Stimulated activated CD4-positive, alpha-beta T cell treated with anti-CD3 and anti-CD28 coated beads, TNF-alpha, amount 100 ng/mL, for 24 hours (primary cell): ENCODE measurements at regions not wholly inside any gene's neighbourhood (a gene's known extent, or its start where the extent isn't known, plus 50 kb on each side); places are given as distances from the start of the nearest gene placed in this dataset.
A peak's percentile ranks its signal among the peaks of the same experiment; 100 is the strongest.

Experiments
- DNase-seq, 3 experiments: peaks; one replicate each; pipeline ENCODE4 v3.0.0-alpha.2; 2020; ENCODE audit warnings: low read depth in 3 of 3

DNA sequence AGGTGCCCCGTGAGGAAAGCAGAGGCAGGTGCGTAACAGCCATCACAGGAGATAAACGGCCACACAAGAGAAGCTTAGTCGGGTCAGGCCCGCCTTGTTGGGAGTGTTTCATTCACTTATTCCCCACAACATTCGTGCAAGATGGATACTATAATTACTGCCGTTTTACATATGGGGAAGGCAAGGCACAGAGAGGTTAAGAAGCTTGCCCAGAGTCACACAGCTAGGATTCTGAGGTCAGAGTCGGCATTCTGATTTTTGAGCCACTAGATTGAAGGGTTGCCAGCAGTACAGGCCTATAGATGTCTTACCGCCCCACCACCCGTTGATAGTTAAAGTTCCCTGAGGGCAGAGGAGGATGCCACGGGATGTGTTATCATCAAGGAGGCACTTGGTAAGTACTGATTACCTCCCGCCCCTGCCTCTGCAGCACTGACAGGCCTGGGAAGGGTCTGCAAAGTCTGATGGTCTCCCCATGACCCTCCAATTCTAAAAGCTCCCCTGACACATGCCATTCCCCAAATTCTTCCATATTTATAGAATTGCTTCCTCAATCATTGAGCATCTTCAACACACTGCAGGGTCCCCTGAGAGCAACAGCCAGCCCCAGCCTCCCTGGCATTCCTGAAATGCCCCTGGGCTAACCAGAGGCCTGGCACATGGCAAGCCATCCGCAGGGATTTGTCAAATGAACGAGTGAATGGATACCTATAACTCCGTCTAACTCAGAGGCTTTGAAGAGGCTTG lies 74.7 kb upstream of the CLDN14 start:
- no peak for DNase-seq

DNA sequence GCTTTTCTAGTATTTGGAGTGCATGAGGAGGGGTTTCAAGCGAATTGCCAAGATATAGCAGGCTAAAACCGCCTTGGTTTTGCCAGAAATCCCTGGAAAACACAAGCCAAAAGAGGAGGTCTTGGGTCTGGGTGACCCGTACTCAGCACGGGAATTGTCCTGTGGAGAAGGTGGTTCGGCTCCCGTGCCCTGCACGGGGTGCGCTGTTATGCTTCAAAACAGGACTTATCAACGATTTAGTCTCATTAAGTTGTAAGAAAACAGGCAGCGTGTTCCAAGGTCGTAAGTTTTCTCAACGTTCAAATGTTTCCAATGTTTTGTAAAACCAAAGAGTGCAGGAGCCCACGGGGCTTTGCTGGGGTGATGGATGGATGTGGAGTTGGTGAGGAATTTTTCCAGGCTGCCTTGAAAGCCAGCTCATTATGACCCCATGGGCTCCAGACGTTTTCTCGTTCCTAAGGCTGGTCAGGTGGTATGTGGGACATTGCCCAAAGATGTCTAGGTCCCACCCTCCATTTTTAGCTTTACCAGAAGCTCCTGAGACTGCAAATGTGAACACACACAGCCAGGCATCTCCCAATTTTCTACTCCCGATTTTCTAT lies 75.4 kb upstream of the CLDN14 start:
- DNase-seq, result no peak

- no peak for DNase-seq
Measured at GRCh38 chr21:36557316-36557715, 77.4 kb upstream of the CLDN14 start.

GRCh38 chr21:36560933-36561575 lies 81.1 kb upstream of the CLDN14 start:
- DNase-seq, result no peak

DNA sequence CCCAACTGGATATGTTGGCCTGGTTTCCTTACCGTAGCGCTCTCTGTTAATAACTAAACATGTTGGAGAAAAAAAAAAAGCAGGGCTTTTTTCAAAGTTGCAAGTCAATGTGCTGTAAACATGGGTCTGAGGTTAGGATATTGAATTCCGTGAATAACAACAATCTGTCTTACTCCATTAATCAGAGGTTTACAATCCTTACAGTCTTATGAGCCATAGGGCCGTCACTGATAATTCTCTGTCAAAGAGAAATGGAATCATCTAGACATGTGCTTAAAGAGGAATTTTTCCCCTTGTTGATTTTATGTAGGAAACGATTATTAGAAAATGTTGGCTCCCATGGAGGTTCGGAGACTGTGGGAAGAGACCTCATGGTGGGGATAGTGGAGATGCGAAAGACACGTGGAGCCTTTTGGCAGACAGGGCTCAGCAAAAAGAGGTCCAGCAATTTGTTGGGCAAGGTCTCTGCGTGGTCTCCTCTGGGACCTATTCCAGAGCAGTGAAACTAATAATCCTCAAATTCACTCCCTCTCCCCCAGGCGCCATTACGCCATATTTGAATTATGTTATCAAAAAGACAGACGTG lies 83.5 kb upstream of the CLDN14 start:
- no peak for DNase-seq

DNA sequence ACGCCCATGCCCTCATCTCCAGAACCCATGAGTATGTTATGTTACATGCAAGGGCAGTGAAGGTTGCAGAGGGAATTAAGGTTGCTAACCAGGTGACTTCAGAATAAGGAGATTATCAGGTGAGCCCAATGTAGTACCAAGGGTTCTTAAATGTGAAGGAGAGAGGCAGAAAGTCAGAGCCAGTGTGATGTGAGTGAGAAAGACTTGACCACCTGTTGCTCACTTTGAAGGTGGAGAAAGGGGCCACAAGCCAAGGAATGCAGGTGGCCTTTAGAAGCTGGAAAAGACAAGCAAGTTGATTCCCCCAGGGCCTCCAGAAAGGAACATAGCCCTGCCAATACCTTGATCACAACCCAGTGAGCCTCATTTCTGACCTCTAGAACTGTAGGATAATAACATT lies 84.7 kb upstream of the CLDN14 start:
- no peak for DNase-seq

GRCh38 chr21:36565540-36565939 lies 85.6 kb upstream of the CLDN14 start:
- DNase-seq, result no peak

DNA sequence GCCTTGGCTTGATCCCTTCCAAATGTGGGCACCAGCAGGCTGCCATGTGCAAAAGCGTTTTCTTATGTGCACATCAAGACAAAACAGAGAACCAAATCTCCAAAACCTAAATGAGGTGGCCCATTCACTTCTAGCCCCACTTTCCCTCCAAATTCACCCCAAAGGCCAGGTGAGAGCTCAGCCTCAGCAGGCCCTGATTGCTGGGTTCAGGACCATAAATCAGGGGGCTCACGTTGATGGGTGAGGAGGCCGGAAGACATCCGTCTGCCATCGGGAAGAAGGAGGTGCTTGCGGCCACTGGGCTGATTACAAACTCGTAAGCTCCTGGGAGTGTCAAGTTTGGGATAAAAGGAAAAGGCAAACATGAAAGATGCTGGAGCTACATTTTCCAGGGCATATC lies 86.7 kb upstream of the CLDN14 start:
- no peak for DNase-seq

GRCh38 chr21:36567216-36567885 lies 87.4 kb upstream of the CLDN14 start:
- no peak for DNase-seq

DNA sequence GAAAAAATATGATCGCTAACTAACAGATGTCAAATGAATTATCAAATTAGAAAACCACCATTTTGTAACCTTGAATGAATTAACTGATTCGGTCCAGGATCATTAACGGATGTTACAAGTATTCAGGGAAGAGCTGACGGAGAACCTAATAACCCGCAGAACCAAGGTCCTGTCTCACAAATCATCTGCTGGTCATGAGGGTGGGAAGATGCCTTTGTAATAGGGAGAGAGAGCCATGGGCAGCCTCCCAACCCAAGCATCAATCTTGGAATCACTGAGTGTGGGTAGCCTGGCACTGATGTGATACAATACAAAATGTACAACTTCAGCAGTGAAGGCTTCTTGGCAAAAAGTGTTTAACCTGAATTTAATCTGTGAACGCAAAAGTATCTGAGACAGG lies 89.6 kb upstream of the CLDN14 start:
- no peak for DNase-seq

DNA sequence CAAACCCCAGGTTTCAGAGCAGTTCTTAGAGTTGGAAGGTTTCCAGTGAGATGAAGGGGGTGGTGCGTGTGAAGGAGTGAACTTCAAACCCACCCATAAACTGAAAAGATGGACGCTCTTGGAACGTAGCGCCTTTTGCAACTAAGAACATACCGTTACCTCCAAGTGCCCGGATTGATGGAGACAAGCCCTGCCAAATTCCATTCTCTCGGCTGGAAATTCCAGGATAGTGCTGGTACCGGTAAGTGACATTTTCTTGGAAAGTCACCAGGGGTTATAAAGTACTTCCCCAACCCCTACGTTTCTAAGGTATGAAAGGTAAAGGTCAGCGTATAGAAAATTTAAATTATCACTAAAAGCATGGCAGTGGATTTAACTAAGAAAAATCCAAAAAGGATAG lies 91.6 kb upstream of the CLDN14 start:
- DNase-seq, result no peak

DNA sequence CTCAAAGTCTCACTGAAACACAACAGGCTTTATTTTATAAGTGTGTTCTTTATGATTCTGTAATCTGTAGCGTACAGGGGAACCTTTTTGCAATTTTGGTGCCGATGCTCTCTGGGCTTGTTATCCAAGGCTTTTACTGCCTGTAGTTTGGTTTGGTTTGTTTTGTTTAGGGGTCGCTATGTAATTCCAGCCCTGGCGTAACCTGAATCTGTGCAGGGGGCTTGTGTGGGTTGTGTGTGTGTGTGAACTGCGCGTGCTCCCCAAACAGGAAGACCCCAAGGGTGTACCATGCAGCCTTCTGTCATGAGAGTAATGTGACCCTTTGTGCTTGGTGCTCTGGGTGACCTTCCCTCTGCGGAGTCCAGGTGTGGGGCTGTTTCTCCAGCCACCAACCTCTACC lies 92.1 kb upstream of the CLDN14 start:
- no peak for DNase-seq

DNA sequence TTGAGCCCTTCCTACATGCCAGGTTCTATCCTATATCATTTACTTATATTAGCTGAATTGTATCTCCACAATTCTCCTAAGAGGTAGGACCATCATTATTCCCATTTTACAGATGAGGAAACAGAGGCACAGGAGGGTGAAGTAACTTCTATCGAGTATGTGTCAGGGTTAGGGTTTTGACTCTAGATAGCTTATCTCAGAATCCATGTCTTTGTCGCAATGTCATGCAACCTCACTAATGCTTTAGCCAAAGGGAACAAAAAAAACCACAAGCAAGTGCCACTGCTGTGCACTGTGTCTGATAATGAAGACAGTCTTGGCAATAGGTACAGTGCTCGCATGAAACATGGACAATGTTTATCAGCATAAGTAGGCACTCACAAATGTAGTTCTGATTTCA lies 95.4 kb upstream of the CLDN14 start:
- no peak for DNase-seq

DNA sequence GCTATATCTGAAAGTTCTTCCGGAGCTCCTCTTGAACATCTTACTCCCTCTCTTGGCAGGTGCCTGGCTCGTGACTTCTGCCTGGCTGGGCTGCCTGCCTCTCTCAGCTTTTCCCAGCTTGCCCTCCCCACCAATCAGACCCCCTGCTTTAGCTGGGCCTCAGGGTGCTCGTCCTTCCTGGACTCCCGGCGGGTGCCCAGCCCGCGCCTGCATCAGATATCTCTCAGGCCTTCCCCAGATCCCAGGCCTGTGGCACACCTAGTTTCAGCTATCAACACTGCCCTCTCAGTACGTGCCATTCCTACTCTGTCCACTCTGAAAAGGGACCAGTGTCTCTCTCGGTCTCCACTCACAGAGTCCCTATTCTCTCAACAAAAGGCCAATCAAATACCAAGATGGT lies 96.5 kb upstream of the CLDN14 start:
- no peak for DNase-seq

DNA sequence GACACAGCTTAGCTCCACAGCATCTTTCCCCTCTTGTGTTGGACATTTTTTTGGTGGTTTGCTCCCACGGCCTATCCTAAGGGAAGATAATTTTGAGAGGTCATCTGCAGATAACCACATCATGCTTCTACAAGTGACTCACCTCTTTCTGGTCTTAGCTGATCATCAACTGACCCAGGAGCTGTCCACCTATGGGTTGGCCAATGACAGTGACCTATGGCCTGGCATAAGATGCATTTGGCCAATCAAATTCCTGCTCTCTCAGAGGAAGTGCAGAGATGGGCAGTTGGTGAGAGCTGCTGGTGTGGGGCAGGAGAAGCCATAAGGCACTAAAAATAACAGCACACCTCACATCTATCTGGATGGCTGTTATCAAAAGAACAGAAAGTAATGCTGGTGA lies 100.0 kb upstream of the CLDN14 start:
- no peak for DNase-seq

DNA sequence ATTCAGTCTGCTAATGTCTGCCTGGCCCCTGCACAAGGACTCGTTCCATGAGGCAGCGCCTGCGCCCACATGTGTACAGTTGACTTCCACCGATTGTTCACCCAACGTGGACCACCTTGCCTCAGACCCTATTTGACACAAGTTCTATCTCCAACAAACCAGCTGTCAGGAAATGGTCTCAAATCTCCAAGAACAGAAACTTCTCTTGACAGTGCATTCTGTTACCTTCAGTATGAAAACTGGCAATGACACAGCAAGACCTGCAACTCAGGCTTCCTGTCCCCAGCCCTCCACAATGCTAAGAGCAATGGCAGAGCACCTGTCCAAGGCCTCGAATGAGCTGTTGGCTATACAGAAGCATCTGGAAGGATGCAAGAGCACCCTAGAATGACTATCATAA lies 102.3 kb upstream of the CLDN14 start:
- DNase-seq, result no peak

DNA sequence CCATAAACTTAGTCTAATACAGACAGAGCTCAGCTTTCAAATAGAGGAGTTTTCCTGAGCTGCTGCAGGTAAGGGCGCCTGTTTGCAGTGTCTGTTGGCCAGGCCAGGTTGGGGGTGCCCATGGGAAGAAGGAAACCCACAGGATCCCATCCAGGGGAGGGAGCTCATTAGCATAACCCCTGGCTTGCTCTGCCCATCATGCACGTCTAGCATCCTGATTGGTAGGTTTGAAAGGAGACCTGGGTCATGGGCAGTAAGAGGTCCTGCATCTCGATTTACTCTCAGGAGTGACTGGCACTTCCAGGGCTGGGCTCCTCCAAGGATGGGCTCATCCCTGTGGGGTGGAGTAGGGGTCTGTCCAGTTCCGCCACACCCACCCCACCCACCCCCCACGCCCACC lies 103.7 kb upstream of the CLDN14 start:
- no peak for DNase-seq

DNA sequence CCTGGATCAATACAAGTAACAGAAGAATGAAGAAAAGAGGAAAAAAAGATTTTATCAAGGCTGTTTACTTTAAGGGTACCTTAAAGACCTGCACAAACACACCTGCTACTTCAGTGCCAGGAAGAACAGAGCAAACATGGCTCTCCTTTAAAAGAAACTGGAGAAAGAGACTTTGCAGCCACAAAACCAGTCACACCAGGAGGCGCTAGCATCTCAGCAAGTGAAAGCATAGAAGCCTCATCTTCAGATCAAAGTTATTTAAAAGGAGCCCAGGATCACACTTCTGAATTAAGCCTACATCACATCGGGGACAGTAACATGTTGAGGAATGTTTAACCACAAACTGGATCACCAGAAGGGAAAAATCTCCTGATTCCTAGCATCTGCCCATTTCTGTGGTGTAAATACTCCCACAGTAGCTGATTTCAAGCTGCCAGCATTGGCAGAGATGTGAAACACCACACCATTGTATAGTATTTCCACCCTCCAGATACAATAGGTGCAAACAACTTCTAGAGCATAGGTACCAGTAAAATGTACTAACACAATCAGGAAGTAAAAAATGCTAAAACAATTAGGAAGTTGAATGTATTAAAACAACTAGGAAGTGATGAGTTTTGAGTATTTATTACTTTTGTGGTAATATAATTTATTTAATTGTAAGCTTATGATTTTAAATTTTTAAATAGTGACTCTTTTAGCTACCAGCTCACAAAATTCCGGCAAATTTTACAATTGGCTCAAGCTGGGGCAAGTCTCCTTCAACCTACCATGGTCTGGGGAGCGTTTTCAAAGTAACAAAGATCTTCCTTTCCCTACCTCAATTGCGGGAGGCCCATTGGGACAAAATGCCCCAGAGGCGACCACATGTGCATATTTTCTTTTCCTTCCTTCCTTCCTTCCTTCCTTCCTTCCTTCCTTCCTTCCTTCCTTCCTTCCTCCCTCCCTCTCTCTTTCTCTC lies 105.3 kb upstream of the CLDN14 start:
- DNase-seq, result no peak

DNA sequence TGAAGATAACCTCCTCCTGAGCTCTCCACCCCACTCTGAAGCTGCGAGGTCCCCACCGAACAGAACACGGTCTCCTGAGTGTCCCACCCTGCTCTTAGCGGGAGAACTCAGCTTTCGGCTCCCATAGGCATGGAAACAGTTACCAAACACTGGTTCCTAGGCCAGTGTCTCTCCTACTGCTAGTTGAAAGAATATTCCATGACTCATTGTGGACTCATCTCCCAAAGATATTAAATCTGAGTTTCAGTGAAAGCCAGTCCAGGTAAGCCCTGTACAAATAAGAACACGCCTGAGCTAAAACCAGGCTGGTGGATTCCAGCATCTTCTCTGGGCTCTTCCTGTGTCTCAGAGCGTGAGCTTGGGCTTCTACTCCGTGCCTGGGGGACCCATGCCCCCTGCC lies 107.5 kb upstream of the CLDN14 start:
- DNase-seq, result no peak

- peak in 1 of 3 experiments; percentile 26 for DNase-seq
Measured at GRCh38 chr21:36589352-36589971, 109.5 kb upstream of the SIM2 start.
